ENCODE measurements at regions not wholly inside any gene's neighbourhood (a gene's known extent, or its start where the extent isn't known, plus 50 kb on each side); places are given as distances from the start of the nearest gene placed in this dataset.

- no peak overlapping the region for H3K4me3 ChIP-seq
- no peaks in the 10 kb centered on the region for H3K36me3 ChIP-seq
- 54 to 85% (median 73%) methylated on average over 1 of the region's 1 CpG for WGBS, 4 donors
- no peak for ATAC-seq
- intact Hi-C loops (cut with DNase I): loop anchor here in 1 of 10 donors (10.0 kb wide), 1 partner anchor 210 kb away; no protein-coding TSS in a partner anchor
- no peaks in the 10 kb centered on the region for H3K27me3 ChIP-seq
- DNase-seq: no peak
- no peaks in the 10 kb centered on the region for H3K4me1 ChIP-seq
- no peaks in the 10 kb centered on the region for H3K9me3 ChIP-seq
- H3K27ac ChIP-seq: no peak overlapping the region
- TF ChIP-seq CTCF (IDR thresholded peaks at IDR 0.05) (no peak), POLR2A (IDR thresholded peaks at IDR 0.05) (no peak)
Observed at GRCh38 chr16:8184854-8185253, 405.5 kb downstream of the TMEM114 start.

- Histone ChIP-seq H3K4me1 (no peaks in the 10 kb centered on the region), H3K4me3 (no peak overlapping the region), H3K9me3 (no peaks in the 10 kb centered on the region), H3K36me3 (no peaks in the 10 kb centered on the region), H3K27ac (no peak overlapping the region), H3K27me3 (peaks cover 0 to 1% (median 0%) of the 10 kb centered on the region in 9 donors)
- ATAC-seq: no peak
- 76 to 83% (median 82%) methylated on average over 11 of the region's 11 CpGs for WGBS, 4 donors
- intact Hi-C loops (cut with DNase I): loop anchor here in 1 of 10 donors (10.0 kb wide), 1 partner anchor 209 kb away; no protein-coding TSS in a partner anchor
- DNase-seq: no peak
- no peak for TF ChIP-seq CTCF (IDR thresholded peaks at IDR 0.05)
- TF ChIP-seq POLR2A (IDR thresholded peaks at IDR 0.05): no peak
Observed at GRCh38 chr16:8183176-8184099, 406.9 kb downstream of the TMEM114 start.

GRCh38 chr16:8182761-8183160 is 407.6 kb downstream of the TMEM114 start:
- intact Hi-C loops (cut with DNase I): loop anchor here in 1 of 10 donors (10.0 kb wide), 1 partner anchor 208 kb away; no protein-coding TSS in a partner anchor
- Histone ChIP-seq H3K27ac (no peak overlapping the region), H3K36me3 (no peaks in the 10 kb centered on the region), H3K27me3 (peaks cover 0 to 8% (median 0%) of the 10 kb centered on the region in 9 donors), H3K9me3 (no peaks in the 10 kb centered on the region), H3K4me3 (no peak overlapping the region), H3K4me1 (no peaks in the 10 kb centered on the region)
- no peak for DNase-seq
- WGBS, 4 donors: 65 to 70% (median 68%) methylated on average over 7 of the region's 7 CpGs
- TF ChIP-seq CTCF (IDR thresholded peaks at IDR 0.05) (no peak), POLR2A (IDR thresholded peaks at IDR 0.05) (no peak)
- ATAC-seq: no peak

- ATAC-seq: no peak
- DNase-seq: no peak
- WGBS, 4 donors: 41 to 51% (median 44%) methylated on average over 5 of the region's 5 CpGs
- TF ChIP-seq CTCF (IDR thresholded peaks at IDR 0.05) (no peak), POLR2A (IDR thresholded peaks at IDR 0.05) (no peak)
- Histone ChIP-seq H3K4me1 (no peaks in the 10 kb centered on the region), H3K36me3 (no peaks in the 10 kb centered on the region), H3K27ac (no peak overlapping the region), H3K9me3 (no peaks in the 10 kb centered on the region), H3K4me3 (no peak overlapping the region), H3K27me3 (peaks cover 0 to 11% (median 0%) of the 10 kb centered on the region in 9 donors)
- intact Hi-C loops (cut with DNase I): loop anchor here in 7 of 10 donors (10.0 kb wide), 5 partner anchors 205 to 1495 kb away; no protein-coding TSS in a partner anchor
Observed at GRCh38 chr16:8179615-8180014, 410.7 kb downstream of the TMEM114 start.
